Left lung (tissue), 4 donors: ENCODE measurements at regions not wholly inside any gene's neighbourhood (a gene's known extent, or its start where the extent isn't known, plus 50 kb on each side); places are given as distances from the start of the nearest gene placed in this dataset.

Experiments
- ATAC-seq: fragments of 200-7000 bp; cut with Tn5 transposase; one replicate; pipeline ENCODE4 v1.9.1; 2020; ENCODE audit warnings: moderate library complexity
- DNase-seq, 4 donors: peaks; one replicate each; pipeline ENCODE4 v3.0.0-alpha.2; 2013 to 2020
- H3K27ac ChIP-seq, 2 donors: fragments of 200-600 bp; sonication (generic) in 1 of 2; one replicate each; pipeline versions ENCODE4 v1.5.0 to v1.8.0; 2020 to 2021
- H3K27me3 ChIP-seq, 2 donors: fragments of 200-600 bp; sonication (generic) in 1 of 2; one replicate each; pipeline versions ENCODE4 v1.5.0 to v1.8.0; 2020 to 2021
- H3K36me3 ChIP-seq, 2 donors: fragments of 200-600 bp; sonication (generic) in 1 of 2; one replicate each; pipeline versions ENCODE4 v1.5.0 to v1.8.0; 2020 to 2021
- H3K4me1 ChIP-seq, 2 donors: fragments of 200-600 bp; one replicate each; pipeline ENCODE4 v1.8.0; 2021
- H3K4me3 ChIP-seq, 2 donors: fragments of 200-600 bp; sonication (generic) in 1 of 2; one replicate each; pipeline versions ENCODE4 v1.5.0 to v1.8.0; 2020 to 2021; ENCODE audit warnings: mild to moderate bottlenecking in 1 of 2
- H3K9me3 ChIP-seq, 2 donors: fragments of 200-600 bp; sonication (generic) in 1 of 2; one replicate each; pipeline versions ENCODE4 v1.5.0 to v1.8.0; 2020 to 2021
- intact Hi-C, 2 donors: fragments of 100-400 bp; cut with DNase I; formaldehyde crosslinking; loops; one replicate each; pipeline versions ENCODE4 v1.11.2 to v1.14.2; 2022
- TF ChIP-seq, protein P1 (sequence below), 2 donors: fragments of 200-600 bp; sonication (generic) in 1 of 2; IDR thresholded peaks; one replicate each; pipeline versions ENCODE4 v1.5.0 to v1.8.0; 2021; ENCODE audit warnings: antibody characterized with exemption in 2 of 2
- donor health status: DM: no; HTN: yes; CAD: no.
- donor health status: DM: no; HTN: no; CAD: no.

DNA sequence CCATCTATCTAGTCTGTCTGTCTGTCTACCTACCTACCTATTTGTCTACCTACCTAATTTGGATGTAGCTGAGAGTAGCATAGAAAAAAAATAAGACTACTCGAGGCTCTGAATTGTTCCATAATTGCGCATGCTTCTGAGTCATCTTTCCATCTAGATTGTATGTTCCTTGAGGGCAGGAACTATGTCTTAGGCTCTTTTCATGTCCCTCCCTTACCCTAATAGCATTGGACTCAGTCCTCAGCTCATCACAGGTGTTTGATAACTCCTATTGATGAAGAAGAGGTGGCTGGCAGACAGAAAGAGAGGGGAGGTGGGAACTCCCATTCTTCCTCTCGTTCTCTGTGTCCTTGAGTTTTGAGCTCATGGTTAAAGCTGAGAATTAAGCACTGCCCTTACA lies 263.7 kb downstream of the TTC6 start:
- TF ChIP-seq, protein P1, sequence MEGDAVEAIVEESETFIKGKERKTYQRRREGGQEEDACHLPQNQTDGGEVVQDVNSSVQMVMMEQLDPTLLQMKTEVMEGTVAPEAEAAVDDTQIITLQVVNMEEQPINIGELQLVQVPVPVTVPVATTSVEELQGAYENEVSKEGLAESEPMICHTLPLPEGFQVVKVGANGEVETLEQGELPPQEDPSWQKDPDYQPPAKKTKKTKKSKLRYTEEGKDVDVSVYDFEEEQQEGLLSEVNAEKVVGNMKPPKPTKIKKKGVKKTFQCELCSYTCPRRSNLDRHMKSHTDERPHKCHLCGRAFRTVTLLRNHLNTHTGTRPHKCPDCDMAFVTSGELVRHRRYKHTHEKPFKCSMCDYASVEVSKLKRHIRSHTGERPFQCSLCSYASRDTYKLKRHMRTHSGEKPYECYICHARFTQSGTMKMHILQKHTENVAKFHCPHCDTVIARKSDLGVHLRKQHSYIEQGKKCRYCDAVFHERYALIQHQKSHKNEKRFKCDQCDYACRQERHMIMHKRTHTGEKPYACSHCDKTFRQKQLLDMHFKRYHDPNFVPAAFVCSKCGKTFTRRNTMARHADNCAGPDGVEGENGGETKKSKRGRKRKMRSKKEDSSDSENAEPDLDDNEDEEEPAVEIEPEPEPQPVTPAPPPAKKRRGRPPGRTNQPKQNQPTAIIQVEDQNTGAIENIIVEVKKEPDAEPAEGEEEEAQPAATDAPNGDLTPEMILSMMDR (IDR thresholded peaks at IDR 0.05), result no peak
- Histone ChIP-seq H3K27ac (no peak overlapping the region), H3K36me3 (no peaks in the 10 kb centered on the region), H3K9me3 (no peaks in the 10 kb centered on the region), H3K4me1 (no peaks in the 10 kb centered on the region), H3K4me3 (no peak overlapping the region), H3K27me3 (no peaks in the 10 kb centered on the region)
- ATAC-seq (no peak), DNase-seq (no peak)
- intact Hi-C loops, result no loop called here

- Histone ChIP-seq H3K27me3 (no peaks in the 10 kb centered on the region), H3K27ac (no peak overlapping the region), H3K4me1 (no peaks in the 10 kb centered on the region), H3K4me3 (no peak overlapping the region), H3K9me3 (no peaks in the 10 kb centered on the region), H3K36me3 (no peaks in the 10 kb centered on the region)
- ATAC-seq (no peak), DNase-seq (no peak)
- intact Hi-C loops, result no loop called here
- TF ChIP-seq, protein P1 (IDR thresholded peaks at IDR 0.05), result no peak
Observed at GRCh38 chr14:37862263-37862662, 266.8 kb downstream of the TTC6 start.

GRCh38 chr14:37864128-37864527 lies 268.7 kb downstream of the TTC6 start:
- Histone ChIP-seq H3K36me3 (no peaks in the 10 kb centered on the region), H3K4me1 (no peaks in the 10 kb centered on the region), H3K27ac (no peak overlapping the region), H3K27me3 (no peaks in the 10 kb centered on the region), H3K4me3 (no peak overlapping the region), H3K9me3 (no peaks in the 10 kb centered on the region)
- intact Hi-C loops, result no loop called here
- TF ChIP-seq, protein P1 (IDR thresholded peaks at IDR 0.05), result no peak
- ATAC-seq, result no peak
- no peak for DNase-seq

- Histone ChIP-seq H3K4me1 (no peaks in the 10 kb centered on the region), H3K9me3 (no peaks in the 10 kb centered on the region), H3K27me3 (no peaks in the 10 kb centered on the region), H3K27ac (no peak overlapping the region), H3K4me3 (no peak overlapping the region), H3K36me3 (no peaks in the 10 kb centered on the region)
- TF ChIP-seq, protein P1 (IDR thresholded peaks at IDR 0.05), result no peak
- ATAC-seq (peak; percentile 57), DNase-seq (no peak)
- intact Hi-C loops, result no loop called here
Observed at GRCh38 chr14:37864861-37865718, 269.7 kb downstream of the TTC6 start.

- ATAC-seq (no peak), DNase-seq (no peak)
- TF ChIP-seq, protein P1 (IDR thresholded peaks at IDR 0.05), result no peak
- Histone ChIP-seq H3K27ac (no peak overlapping the region), H3K4me1 (no peaks in the 10 kb centered on the region), H3K9me3 (no peaks in the 10 kb centered on the region), H3K4me3 (no peak overlapping the region), H3K27me3 (no peaks in the 10 kb centered on the region), H3K36me3 (no peaks in the 10 kb centered on the region)
- intact Hi-C loops, result no loop called here
Observed at GRCh38 chr14:37865719-37866549, 270.5 kb downstream of the TTC6 start.
